ENCODE measurements at regions not wholly inside any gene's neighbourhood (a gene's known extent, or its start where the extent isn't known, plus 50 kb on each side); places are given as distances from the start of the nearest gene placed in this dataset.

DNA sequence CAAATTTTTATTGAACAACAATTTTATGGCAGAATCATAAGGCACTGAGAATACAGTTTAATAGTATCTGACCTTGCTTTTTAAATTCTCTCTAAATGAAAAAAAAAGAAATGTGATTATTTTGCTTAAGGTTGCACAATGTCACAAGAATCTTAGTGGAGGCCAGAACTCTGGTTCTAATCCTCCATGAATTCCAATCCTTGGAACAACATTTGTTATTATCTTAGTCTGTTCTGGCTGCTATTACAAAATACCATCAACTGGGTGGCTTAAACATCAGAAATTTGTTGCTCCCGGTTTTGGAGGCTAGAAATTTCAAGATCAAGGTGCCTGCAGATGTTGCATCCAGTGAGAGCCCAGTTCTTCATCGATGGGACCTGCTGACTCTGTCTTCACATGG is 158.2 kb upstream of the POM121L12 start:
- DNase-seq = no peak

DNA sequence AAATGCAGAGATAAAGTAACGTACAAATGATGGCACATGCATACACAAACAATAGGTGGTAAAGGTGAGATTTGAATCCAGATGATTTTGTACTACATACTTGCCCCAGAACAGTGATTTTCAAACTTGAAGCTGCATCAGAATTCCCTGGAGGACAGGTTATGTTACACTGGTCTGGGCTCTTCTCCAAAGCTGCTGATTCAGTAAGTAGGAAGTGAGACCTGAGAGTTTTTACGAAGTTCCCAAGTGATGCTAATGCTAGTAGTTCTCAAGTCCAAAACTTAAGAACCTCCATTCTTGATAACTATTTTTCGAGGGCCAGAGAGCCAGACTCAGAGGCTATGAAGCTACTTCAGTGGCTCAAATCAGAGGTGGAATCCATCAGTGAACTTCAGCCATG is 159.0 kb upstream of the POM121L12 start:
- DNase-seq = no peak

DNA sequence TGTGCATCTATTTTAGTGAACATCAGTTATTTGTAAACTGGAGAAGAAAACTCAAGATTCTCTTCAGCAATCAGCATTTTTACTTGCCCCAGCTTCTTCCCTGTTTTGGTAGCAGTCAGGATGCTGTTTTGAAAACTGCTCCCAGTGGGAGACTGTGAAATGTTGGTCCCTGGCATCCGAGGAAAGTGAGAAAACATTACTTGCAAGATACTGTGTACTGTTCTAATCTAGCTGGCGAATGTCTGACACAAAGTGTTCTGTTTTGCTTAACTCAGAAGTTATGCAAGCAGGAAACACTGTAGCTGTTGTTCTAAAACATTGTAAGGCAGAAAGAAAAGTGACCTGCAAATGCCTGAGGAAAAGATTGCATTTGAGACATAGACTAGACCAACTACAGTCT is 171.8 kb upstream of the POM121L12 start:
- DNase-seq = no peak

GRCh38 chr7:52862321-52862720 is 173.1 kb upstream of the POM121L12 start:
- DNase-seq = no peak

DNA sequence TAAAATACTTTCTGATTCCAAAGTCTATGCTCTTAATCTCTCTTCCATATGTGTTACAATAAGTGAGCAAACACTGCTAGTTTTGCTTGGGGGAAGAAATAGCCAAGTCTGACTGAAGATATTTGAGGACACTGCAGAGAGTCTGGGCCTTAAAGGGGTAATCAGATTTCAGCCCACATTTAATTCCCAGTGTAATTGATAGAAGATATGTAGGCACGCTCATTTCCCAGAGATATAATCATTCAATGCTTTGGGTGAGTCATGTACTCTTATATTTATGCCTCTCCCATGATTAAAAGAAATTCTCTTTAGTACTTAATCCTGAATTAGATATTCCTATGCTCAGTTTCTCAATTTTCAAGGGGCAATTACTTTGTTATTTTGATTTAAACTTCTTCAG is 178.1 kb upstream of the POM121L12 start:
- DNase-seq = no peak

GRCh38 chr7:52854681-52855080 is 180.8 kb upstream of the POM121L12 start:
- no peak for DNase-seq

DNA sequence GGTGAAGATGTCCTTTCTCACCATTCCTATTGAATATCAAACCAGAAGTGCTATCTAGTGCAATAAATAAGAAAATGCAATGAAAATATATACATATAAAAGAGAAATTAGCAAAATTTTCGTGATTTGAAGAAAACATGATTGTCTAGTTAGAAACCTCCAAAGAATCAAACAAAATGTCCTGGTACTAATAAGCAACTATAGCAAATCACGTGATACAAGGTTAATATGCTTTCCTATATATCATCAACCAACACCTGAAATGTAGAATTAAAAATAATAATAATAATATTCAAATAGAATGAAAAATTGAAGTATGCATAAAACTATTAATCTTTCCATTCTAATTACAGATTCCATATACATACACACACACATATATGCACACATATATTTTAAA is 183.9 kb upstream of the POM121L12 start:
- DNase-seq = no peak

DNA sequence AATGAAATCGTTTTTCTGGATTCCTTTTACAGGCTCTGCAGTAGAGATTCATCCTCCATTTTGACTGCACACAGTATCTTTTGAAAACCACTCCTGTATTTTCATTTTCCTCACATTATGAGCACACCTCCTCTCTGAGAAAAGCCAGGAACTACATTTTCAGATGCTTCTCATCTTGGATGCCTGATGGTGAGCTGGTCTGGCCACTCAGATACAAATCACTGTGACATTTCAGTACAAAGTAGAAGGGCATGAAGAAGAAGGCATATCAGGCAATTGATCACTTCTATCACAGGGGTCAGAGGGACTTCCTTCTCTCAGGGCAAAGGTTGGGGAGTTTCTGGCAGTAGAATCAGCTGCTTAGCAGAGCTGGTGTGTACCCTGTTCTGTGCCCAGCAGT is 192.0 kb upstream of the POM121L12 start:
- no peak for DNase-seq

GRCh38 chr7:52842202-52842900 is 193.1 kb upstream of the POM121L12 start:
- DNase-seq = no peak

- no peak for DNase-seq
Measured at GRCh38 chr7:52838981-52839411, 196.4 kb upstream of the POM121L12 start.

GRCh38 chr7:52831321-52831720 is 204.1 kb upstream of the POM121L12 start:
- no peak for DNase-seq

DNA sequence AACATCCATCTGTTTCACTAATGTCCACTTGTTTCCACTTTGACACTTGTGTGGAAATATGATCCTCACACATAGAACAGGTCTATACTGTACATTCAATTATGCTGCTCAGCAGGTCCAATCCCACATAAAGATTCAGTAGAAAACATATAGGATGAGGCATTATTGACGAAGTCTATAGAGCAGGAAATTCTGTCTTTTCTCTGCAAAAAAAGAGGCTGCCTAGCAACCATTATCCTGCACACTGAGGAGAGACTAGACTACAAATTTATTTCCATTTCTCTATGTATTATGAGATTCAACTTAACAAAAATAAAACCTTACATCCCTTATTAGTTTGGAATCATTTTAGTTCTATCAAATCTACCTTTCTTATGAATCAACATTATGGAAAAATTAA is 204.6 kb upstream of the POM121L12 start:
- DNase-seq = no peak

DNA sequence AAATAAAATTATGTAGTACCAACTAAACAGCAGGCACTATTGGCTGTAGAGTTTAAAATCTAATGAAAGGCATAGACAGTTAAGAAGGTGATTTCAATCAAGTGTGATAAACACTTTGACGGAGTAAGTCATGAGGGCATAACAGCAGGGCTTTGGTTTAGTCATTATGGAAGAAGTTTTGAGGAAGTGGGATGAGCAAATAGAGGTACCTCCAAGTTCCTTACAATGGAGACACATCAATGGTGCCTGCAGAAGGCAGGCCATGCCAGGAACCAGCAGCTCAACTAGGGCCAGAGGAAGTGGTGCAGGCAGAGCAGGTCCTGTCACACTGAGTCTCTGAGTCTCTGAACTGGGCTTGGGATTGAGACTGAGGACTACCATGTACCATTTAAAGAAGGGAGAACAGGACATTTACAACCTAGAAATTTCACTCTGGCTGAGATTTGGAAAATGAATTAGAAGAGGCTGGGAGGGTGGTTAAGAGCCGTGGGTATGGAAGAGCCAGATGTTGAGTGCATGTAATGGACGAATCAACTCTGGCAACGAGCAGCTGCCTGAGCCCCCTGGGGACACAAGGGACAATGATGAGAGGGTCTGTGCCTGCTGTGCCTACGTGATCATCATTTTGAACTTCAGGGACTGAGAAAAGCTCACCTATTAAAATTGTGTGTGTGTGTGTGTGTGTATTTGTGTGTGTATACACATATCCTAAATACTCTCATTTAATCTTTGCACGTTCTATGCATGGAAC is 208.7 kb upstream of the POM121L12 start:
- DNase-seq = no peak

- DNase-seq = no peak
Measured at GRCh38 chr7:52825611-52826010, 209.8 kb upstream of the POM121L12 start.

- no peak for DNase-seq
Measured at GRCh38 chr7:52811537-52811936, 223.9 kb upstream of the POM121L12 start.

DNA sequence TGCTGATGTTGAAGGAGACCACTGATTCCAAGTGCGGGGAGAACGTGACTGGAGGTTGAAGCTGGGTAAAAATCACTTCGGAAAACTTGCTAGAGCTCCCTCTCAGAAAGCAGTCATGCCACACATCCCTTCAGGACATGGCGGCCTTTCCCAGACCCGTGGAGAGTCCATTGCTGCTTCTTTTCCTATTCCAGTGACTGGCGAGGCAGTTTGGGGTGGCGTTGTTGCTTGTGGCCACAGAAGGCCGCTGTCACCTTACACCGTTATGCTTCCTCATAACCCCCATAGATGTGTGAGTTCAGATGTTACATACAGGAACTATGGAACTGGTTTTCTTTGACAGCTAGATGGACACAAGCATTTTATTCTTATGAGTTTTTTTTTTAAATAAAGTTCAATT is 235.6 kb upstream of the POM121L12 start:
- DNase-seq = no peak

DNA sequence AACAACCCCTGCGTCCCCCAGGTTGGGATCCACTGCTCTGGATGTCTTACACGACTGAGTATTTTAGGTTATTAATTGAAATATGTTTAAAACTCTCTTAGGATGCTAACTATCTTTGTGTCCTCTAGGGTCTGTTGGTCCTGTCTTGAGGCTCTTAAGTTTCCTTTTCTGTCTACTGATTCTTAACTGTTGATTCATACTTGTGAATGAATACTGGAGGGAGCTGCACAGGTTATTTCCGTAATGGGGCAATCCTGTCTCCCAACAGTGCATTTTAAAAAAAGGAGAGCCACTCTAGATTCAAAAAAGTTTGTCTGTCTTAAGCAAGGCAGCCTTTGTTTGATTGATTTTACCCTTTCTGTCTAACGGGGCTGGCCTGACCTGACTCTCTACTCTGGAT is 237.6 kb upstream of the POM121L12 start:
- no peak for DNase-seq

DNA sequence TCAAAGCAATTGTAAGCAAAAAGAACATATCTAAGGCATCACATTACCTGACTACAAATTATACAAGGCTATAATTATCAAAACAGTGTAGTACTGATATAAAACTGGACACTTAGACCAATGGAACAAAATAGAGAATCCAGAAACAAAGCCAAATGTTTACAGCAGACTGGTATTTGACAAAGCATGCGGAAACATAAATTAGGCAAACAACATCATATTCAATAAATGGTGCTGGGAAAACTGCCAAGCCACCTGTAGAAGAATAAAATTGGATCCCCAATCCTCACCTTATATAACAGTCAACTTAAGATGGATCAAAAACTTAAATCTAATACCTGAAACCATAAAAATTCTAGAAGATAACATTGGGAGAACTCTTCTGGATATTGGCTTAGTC is 240.8 kb upstream of the POM121L12 start:
- DNase-seq = no peak

DNA sequence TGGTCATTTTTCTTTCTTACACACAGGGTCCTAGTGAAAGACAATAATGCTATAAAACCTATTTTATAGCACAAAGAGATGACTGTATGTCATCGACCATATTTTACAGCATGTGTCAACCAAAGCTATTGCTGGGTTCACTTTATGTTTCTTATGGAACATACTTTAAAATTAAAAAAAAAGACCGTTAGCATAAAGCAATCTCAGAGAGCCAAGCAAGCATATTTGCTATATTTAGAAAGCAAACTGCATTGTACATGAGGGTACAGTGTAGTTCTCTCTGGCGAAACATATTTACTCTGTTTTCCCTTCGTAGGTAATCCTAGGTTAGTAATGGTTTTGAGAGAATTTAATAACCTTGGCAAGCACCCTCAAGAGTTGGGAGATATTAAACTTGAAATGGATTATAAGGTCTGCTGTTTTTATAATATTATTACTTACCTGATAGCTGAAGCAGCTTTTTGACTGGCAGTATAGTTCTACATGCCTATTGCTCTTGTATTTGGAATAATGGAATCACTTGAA is 244.2 kb upstream of the POM121L12 start:
- DNase-seq = no peak

DNA sequence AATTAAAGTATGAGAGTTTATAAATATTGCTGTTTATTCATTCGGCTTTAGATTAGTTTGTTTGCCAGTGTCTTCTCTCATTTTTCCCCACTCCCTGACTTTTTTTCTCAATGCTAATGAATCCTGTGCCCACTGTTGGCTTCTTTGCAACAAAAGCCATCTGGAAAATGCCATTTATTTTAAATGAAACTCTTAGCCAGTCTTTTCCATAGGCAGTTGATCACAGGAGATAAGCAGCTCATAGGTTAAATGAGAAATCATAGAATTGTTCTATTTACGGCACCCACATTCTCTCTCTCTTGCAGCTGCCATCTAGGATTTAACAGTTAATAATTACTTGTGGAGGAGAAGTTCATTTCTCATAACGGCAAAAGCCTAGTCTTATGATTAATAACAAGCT is 249.3 kb upstream of the POM121L12 start:
- no peak for DNase-seq

DNA sequence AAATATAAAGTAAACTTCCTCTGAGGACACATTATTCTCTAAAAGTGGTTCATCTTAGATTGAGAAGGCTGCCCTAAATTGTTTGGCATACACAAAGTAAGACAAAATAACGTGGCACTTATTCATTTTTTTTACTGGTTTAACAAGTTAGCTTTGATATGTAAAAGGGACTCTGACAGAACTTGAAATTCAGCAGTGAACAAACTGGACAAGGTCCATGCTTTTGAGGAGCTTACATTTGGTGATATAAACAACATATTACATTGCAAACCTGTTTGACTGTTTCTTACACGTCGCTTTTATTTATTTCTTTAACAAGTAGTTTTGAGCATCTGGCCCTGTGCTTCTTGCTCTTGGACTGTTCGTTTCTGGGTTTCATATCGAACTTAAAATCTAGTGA is 253.1 kb upstream of the POM121L12 start:
- no peak for DNase-seq

DNA sequence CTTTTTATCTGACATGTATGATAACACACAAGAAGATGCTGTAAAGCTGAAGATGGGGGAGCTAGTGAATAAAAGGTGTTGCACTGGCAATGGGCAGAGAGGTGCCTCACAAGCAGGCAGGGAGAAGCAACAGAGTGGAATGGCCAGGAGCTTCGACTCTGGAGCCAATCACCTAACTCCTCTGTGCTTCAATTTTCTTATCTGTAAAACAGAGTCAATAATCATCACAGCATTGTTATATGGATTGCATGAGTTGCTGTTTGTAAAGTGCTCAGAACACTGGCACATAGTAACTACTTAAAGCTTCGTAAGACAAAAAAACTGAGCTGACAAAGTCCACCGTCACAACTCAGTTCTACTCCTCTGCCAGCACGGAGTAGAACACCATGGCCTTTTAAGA is 254.2 kb upstream of the POM121L12 start:
- DNase-seq = no peak

GRCh38 chr7:52779004-52779403 is 256.4 kb upstream of the POM121L12 start:
- DNase-seq = no peak

DNA sequence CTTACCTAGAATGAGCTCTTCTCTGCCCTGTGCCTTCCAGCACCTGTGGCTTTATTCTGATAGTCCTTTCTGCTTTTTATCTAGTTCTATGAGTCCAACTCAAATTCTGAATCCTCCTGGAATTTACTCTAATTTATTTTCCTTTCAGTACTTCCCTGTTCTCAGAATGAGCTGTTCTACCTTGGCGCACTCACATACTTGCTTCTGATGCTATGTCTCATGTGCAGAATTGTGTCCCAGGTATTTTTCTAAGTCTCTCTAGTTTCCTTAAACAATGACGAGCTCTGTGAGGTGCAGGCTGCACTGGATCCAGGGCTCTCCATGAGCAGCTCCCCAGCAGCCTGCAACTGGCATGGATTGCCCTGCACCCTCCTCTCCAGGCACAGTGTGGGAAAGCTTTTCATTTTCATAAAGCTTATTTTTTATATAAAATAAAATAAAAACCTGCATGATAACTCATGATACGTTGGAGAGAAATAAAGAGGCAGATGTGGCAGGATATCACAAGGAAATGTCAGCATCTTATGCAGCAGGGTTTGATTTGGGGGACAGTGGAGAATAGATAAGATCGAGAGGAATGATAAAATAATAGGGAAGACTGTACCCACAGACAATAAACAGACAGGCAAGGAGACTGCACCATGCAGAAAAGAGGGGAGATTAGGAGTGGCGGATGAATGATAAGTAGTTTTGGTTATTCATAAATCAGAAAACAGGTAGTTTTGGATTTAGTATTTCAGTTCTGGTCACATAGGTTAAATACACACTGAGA is 258.2 kb upstream of the POM121L12 start:
- DNase-seq = no peak
